A673 (cell line): ENCODE measurements at regions not wholly inside any gene's neighbourhood (a gene's known extent, or its start where the extent isn't known, plus 50 kb on each side); places are given as distances from the start of the nearest gene placed in this dataset.
"Not testable (repeated sequence)": the region's sequence is repeated elsewhere in the genome, so short reads cannot be mapped to it uniquely, and the experiment has no call there.

Experiments used
- BruUV-seq: library from RNA; stranded (reverse); fragments of 400-500 nt; replicated peaks from 2 replicates; lab custom pipeline; 2021; lab: Mats Ljungman, UMichigan
- CTCF ChIA-PET: fragments of 300-600 bp; sonication (Branson Sonifier 250); formaldehyde crosslinking; loops from one replicate; lab custom pipeline; 2022; ENCODE audit warnings: antibody characterized with exemption; lab: Charles Lee
- POLR2A ChIA-PET: fragments of 300-600 bp; sonication (Branson Sonifier 250); formaldehyde crosslinking; loops from one replicate; lab custom pipeline; 2022; ENCODE audit warnings: antibody characterized with exemption; ENCODE audit not compliant: low non-redundant PET; lab: Charles Lee
- DNase-seq: peaks from one replicate; pipeline ENCODE4 v3.0.0-alpha.2; 2015; ENCODE audit warnings: low spot score
- H3K27ac ChIP-seq: fragments of 200-600 bp; sonication (generic); 2 replicates; pipeline ENCODE4 v1.5.1; 2016; ENCODE audit warnings: mixed run types, low read depth, mild to moderate bottlenecking, mixed read lengths, antibody characterized with exemption, low read length; ENCODE audit not compliant: poor library complexity, severe bottlenecking
- H3K27me3 ChIP-seq: fragments of 200-600 bp; sonication (generic); replicated peaks from 2 replicates; pipeline ENCODE4 v1.6.1; 2017; ENCODE audit warnings: mixed run types, low read depth, mild to moderate bottlenecking, mixed read lengths, antibody characterized with exemption, low read length; ENCODE audit not compliant: insufficient read depth, poor library complexity
- H3K36me3 ChIP-seq: fragments of 200-600 bp; sonication (generic); 2 replicates; pipeline ENCODE4 v1.6.1; 2016; ENCODE audit warnings: mixed run types, mild to moderate bottlenecking, mixed read lengths, antibody characterized with exemption, low read length; ENCODE audit not compliant: insufficient read depth, poor library complexity, severe bottlenecking
- H3K4me1 ChIP-seq: fragments of 200-600 bp; sonication (generic); 2 replicates; pipeline ENCODE4 v1.6.1; 2017; ENCODE audit warnings: mixed run types, mild to moderate bottlenecking, mixed read lengths, antibody characterized with exemption, low read length; ENCODE audit not compliant: insufficient read depth, poor library complexity, severe bottlenecking
- H3K4me3 ChIP-seq: fragments of 200-600 bp; sonication (generic); 2 replicates; pipeline ENCODE4 v1.5.1; 2016; ENCODE audit warnings: low read depth, mixed run types, mild to moderate bottlenecking, mixed read lengths, low read length; ENCODE audit not compliant: poor library complexity, severe bottlenecking
- H3K9me3 ChIP-seq: fragments of 200-600 bp; sonication (generic); 2 replicates; pipeline ENCODE4 v1.6.1; 2016; ENCODE audit warnings: mixed run types, low read depth, mild to moderate bottlenecking, mixed read lengths, antibody characterized with exemption, low read length; ENCODE audit not compliant: poor library complexity, severe bottlenecking
- EZH2 ChIP-seq: fragments of 200-600 bp; sonication (generic); IDR thresholded peaks from 2 replicates; pipeline ENCODE4 v1.6.1; 2017; ENCODE audit warnings: borderline replicate concordance, low read depth, mild to moderate bottlenecking, mixed read lengths, antibody characterized with exemption, low read length; ENCODE audit not compliant: poor library complexity, severe bottlenecking
- intact Hi-C: fragments of 100-400 bp; cut with micrococcal nuclease; formaldehyde crosslinking; loops from one replicate; pipeline ENCODE4 v1.10.0; 2022; ENCODE audit not compliant: unreplicated experiment
- TF ChIP-seq, protein P1 (sequence below): fragments of 300-800, 200-600 bp; sonication (generic); conservative IDR thresholded peaks from 2 replicates; pipeline ENCODE4 v1.5.1; 2017; ENCODE audit warnings: low read depth, mild to moderate bottlenecking, antibody characterized with exemption, low read length, moderate library complexity, mixed read lengths

DNA sequence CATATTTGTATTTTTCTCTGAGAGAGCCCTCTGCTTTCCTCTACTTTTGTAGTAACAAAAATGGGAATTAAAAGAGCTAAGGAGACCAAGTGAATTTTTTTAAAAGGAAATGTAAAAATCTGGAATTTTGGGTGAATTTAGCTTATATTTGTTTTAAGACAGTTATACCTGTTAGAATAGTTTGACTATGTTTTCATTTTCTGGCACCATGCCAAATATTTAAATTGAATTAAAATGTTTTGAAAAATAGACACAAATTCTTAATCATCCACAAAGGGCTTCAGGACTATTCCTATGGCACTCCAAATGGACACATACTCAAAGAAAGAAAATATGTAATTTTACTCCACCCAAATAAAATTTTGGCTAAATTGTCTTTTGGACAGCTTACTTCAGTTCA, 209.6 kb downstream of the SH3BGRL start:
- Histone ChIP-seq H3K36me3 (no peaks in the 10 kb centered on the region), H3K4me1 (no peaks in the 10 kb centered on the region), H3K27ac (no peak overlapping the region), H3K9me3 (no peaks in the 10 kb centered on the region), H3K27me3 (no peaks in the 10 kb centered on the region), H3K4me3 (no peak overlapping the region)
- TF ChIP-seq EZH2 = no peak
- TF ChIP-seq, protein P1, sequence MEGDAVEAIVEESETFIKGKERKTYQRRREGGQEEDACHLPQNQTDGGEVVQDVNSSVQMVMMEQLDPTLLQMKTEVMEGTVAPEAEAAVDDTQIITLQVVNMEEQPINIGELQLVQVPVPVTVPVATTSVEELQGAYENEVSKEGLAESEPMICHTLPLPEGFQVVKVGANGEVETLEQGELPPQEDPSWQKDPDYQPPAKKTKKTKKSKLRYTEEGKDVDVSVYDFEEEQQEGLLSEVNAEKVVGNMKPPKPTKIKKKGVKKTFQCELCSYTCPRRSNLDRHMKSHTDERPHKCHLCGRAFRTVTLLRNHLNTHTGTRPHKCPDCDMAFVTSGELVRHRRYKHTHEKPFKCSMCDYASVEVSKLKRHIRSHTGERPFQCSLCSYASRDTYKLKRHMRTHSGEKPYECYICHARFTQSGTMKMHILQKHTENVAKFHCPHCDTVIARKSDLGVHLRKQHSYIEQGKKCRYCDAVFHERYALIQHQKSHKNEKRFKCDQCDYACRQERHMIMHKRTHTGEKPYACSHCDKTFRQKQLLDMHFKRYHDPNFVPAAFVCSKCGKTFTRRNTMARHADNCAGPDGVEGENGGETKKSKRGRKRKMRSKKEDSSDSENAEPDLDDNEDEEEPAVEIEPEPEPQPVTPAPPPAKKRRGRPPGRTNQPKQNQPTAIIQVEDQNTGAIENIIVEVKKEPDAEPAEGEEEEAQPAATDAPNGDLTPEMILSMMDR = no peak
- no TSS peak for BruUV-seq
- intact Hi-C loops = no loop called here
- POLR2A ChIA-PET = no interaction called here
- DNase-seq = no peak
- CTCF ChIA-PET = no interaction called here

DNA sequence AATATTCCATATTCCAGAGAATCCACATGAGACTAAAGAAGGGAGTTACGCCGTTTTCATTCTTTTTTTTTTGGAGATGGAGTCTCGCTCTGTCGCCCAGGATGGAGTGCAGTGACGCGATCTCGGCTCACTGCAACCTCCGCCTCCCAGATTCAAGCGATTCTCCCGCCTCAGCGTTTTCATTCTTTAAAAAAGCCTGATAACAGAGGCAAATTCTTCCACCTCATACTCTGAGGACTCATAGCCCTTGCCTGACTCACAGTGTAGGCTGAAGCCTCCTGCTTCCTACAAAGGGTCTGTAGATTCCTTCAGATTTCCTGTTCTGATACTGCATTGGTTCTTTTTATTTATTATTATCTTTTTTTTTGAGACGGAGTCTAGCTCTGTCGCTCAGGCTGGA, 210.5 kb downstream of the SH3BGRL start:
- no peak for TF ChIP-seq EZH2
- TF ChIP-seq, protein P1 = no peak
- Histone ChIP-seq H3K4me1 (no peaks in the 10 kb centered on the region), H3K27me3 (no peaks in the 10 kb centered on the region), H3K27ac (no peak overlapping the region), H3K9me3 (no peaks in the 10 kb centered on the region), H3K4me3 (no peak overlapping the region), H3K36me3 (no peaks in the 10 kb centered on the region)
- BruUV-seq = no TSS peak
- intact Hi-C loops = no loop called here
- ChIA-PET CTCF (no interaction called here), POLR2A (no interaction called here)
- DNase-seq = no peak

DNA sequence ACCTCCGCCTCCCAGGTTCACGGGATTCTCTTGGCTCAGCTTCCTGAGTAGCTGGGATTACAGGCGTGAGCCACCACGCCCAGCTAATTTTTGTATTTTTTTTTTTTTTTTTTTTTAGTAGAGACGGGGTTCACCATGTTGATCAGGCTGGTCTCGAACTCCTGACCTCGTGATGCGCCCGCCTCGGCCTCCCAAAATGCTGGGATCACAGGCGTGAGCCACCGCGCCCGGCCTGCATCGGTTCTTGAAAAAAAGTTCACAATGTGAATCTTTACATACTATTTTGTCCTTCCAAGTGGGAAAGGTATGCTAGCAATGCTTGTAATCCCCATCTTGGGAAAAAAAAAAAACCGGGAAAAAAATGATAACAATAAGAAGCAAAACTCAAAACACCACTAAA, 211.0 kb downstream of the SH3BGRL start:
- POLR2A ChIA-PET, BruUV-seq, H3K9me3 ChIP-seq, H3K36me3 ChIP-seq, DNase-seq, H3K4me3 ChIP-seq, CTCF ChIA-PET, intact Hi-C loops, H3K4me1 ChIP-seq, H3K27me3 ChIP-seq, H3K27ac ChIP-seq: not testable (repeated sequence)

DNA sequence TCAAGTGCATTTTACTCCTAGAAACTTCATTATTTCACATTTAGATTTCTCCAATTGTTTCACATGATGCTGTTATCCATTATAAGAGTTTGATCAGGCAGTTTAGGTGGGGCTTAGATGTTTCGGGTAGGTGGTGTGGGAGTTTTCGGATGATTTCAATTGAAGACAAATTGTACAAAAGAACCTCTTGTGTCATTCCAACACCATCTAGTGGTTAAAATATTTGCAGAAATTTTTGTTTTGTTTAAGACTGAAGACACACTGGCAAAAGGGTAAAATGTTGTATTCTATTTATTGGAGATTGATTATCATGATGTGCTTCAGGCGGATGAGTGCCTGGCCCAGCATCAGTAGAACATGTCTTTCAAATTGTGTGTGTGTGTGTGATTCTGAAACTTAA, 212.7 kb downstream of the SH3BGRL start:
- no TSS peak for BruUV-seq
- no peak overlapping the region for H3K27ac ChIP-seq
- no peak overlapping the region for H3K4me3 ChIP-seq
- ChIA-PET CTCF (no interaction called here), POLR2A (no interaction called here)
- intact Hi-C loops = no loop called here
- TF ChIP-seq, protein P1 = no peak
- no peak for TF ChIP-seq EZH2
- H3K4me1 ChIP-seq = no peaks in the 10 kb centered on the region
- DNase-seq = peak; percentile 0
- H3K36me3 ChIP-seq = no peaks in the 10 kb centered on the region
- no peaks in the 10 kb centered on the region for H3K9me3 ChIP-seq
- H3K27me3 ChIP-seq = no peaks in the 10 kb centered on the region
